GM13976 (cell line): ENCODE measurements at regions not wholly inside any gene's neighbourhood (a gene's known extent, or its start where the extent isn't known, plus 50 kb on each side); places are given as distances from the start of the nearest gene placed in this dataset.

Experiments used
- DNase-seq: peaks from one replicate; pipeline ENCODE4 v3.0.0; 2012; ENCODE audit warnings: low spot score
- in situ Hi-C: fragments of 300-500 bp; cut with MboI; formaldehyde crosslinking; loops from one replicate; pipeline ENCODE4 v1.12.0; 2022; ENCODE audit warnings: low sequenced_read_pairs, mixed read lengths, inconsistent platforms; ENCODE audit not compliant: unreplicated experiment
- TF ChIP-seq, protein P1 (sequence below): IDR thresholded peaks from 2 replicates; pipeline ENCODE4 v1.5.1; 2012; ENCODE audit warnings: borderline replicate concordance, mild to moderate bottlenecking; ENCODE audit not compliant: insufficient read depth; ENCODE audit errors: extremely low read depth, missing control alignments, control extremely low read depth

DNA sequence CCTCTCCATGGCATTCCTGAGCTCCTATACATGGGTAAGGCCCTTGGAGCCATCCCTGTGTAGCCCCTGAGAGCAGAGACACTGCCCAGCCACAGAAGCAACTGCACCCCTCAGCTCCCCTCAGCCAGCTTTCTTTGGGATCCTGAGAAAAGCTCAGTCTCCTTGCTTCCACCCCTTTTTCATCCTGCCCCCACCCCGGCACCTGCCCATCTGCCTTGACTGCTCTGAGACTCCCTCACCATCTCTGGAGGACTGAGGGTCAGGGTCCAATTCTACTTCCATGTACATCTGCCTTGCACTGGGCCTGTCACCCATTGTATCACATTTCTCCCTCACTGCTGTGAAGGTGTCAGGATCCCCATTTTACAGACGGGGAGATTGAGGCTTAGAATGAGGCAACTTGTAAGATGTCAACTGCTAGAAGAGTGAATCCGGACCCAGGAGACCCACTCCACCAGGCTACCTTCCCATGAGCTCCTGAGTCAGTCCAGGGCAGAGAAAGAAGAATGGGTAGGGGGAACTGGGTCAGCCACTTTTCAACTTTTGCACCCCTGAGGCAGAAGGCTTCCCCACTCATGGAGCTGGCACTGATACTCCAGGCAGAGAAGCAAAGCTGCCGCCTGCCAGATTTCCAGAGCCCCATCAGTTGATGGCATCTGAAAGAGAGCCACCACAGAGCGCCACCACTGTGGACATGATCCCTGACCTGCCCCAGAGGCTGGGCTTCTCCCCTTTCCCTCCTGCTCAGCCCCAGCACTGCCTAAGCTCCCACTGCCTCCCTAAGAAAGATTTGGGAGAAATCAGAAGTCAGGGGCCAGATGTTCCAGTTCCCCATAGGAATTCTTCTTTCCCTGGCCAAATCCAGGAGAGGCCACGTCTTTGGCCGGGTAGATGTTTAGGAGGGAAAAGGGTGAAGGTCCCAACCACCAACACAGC lies 135.4 kb downstream of the TMEM132E start:
- DNase-seq = no peak
- in situ Hi-C loops = no loop called here
- TF ChIP-seq, protein P1, sequence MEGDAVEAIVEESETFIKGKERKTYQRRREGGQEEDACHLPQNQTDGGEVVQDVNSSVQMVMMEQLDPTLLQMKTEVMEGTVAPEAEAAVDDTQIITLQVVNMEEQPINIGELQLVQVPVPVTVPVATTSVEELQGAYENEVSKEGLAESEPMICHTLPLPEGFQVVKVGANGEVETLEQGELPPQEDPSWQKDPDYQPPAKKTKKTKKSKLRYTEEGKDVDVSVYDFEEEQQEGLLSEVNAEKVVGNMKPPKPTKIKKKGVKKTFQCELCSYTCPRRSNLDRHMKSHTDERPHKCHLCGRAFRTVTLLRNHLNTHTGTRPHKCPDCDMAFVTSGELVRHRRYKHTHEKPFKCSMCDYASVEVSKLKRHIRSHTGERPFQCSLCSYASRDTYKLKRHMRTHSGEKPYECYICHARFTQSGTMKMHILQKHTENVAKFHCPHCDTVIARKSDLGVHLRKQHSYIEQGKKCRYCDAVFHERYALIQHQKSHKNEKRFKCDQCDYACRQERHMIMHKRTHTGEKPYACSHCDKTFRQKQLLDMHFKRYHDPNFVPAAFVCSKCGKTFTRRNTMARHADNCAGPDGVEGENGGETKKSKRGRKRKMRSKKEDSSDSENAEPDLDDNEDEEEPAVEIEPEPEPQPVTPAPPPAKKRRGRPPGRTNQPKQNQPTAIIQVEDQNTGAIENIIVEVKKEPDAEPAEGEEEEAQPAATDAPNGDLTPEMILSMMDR = no peak

DNA sequence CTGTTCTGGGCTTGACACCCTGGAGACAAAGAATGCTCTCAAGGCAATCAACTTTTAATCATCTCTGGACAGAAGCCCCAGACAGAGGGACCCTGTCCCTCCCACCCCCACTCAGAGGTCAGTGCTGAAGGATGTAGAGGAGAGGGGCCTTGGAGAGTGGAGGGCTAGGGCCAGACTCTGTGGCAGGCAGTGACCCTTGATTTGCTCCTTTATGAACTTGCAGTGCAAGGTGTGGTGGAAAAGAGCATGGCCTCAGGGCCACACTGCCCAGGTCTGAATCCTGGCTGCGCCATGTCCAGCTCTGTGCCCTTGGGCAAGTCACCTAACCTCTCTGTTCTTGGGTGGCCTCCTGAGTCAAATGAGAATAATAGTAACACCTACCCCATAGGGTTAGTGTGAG lies 134.3 kb downstream of the TMEM132E start:
- TF ChIP-seq, protein P1 = no peak
- in situ Hi-C loops = no loop called here
- DNase-seq = no peak

DNA sequence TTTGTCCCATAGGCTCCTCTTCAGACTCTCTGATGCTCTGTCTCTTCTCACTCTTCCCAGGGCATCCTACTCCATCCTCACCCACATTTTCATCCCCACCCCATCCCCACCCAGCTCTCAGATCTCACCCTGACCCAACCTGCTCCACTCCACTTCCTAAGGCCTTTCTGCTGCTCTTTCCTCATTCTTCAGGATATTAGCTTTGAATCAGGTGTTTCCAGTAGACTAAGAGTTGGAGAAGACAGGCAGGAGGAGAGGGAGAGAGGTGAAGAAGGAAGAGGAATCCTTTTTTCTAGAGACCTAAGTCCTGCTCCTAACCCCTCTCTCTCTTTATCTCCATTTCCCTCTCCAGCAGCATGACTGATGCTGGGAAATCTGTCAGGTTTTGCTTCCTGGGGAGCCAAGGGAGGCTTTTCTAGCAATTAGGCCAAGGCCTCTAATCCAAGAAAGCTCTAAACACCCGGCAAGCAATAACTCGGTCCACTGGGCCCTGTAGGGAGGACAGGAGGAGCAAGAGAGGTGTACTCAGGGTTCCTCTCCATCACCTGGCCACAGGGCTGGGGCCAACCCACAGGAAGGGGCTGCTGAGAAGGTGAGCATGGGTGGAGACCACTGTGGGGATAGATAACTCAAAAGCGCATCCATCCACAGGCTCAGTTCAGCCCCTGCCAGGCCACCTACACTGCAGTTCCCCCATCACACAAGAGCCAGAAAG lies 133.3 kb downstream of the TMEM132E start:
- in situ Hi-C loops = no loop called here
- TF ChIP-seq, protein P1 = no peak
- no peak for DNase-seq

DNA sequence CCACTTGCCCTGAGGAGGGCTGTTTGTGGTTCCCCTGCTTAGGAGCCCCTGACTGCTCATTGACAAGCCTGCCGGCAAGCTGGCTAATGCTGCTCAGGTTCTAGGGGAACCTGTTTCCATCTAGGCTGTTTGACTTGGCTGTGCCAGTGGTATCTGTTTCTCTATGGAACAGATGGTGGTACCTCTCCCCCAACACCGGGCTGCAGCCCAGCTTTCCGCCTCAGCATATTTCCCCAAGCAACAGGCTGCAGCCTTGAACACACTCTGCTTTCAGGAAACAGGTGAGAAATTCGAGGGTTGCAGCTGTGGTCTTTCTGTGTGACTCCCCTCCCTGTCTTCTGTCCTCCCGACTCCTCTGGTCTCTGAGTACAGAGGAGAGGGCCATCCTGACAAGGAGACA lies 132.3 kb downstream of the TMEM132E start:
- in situ Hi-C loops = no loop called here
- TF ChIP-seq, protein P1 = no peak
- DNase-seq = no peak

DNA sequence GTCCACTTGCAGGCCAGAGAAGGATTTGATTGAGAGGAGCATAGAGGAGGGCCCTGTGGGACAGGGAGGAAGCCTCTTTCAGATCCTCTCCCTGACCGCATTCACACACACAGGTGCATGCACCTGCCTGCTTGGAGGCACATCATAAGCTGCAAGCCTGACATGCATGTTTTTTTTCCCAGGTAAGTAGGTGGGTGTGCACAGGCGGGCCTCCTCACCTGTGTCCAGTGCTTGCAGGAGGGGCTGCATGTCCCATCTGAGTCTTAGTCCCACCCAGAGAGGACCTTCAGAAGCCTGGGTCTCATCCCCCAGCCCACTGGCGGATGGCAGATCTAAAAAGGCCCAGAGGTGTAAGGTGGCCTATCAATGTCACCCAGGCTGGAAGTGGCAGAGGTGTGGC lies 130.8 kb downstream of the TMEM132E start:
- in situ Hi-C loops = no loop called here
- TF ChIP-seq, protein P1 = no peak
- no peak for DNase-seq

DNA sequence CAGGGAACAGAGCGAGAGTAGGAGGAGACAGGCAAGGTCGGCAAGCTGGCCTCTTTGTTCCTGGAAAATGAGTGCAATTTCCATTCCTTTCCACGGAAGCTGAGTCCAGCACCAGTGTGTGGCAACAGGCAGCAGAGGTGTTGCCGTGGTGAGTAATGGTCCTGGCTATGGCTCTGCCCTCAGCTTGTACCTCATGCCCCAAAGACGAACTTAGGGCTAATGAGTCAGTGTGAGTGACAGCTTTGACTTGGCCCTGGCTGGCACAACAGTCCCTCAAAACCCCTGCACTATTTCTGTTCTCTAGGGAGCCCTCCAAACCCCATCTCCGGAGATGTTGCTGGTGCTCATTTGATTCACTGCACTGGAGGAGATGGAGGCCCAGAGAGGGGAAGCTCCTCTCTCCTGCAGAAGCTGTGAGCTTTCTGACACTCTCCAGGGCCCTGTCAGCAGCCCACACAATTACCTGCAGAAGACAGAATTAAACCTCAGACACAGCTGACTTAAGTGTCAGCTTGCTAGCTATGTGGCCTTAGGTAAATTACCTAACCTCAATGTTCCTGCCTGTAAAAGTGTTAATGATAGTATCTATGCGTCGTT lies 129.9 kb downstream of the TMEM132E start:
- in situ Hi-C loops = no loop called here
- no peak for DNase-seq
- TF ChIP-seq, protein P1 = no peak
